GM18502 (cell line): ENCODE measurements at regions not wholly inside any gene's neighbourhood (a gene's known extent, or its start where the extent isn't known, plus 50 kb on each side); places are given as distances from the start of the nearest gene placed in this dataset.
"Not testable (repeated sequence)": the region's sequence is repeated elsewhere in the genome, so short reads cannot be mapped to it uniquely, and the experiment has no call there.

Experiments
- ATAC-seq: cut with Tn5 transposase; IDR thresholded peaks from one replicate; pipeline ENCODE4 v1.9.1; 2021; ENCODE audit warnings: mild to moderate bottlenecking; ENCODE audit not compliant: unreplicated experiment, poor library complexity

- not testable (repeated sequence) for ATAC-seq
Measured at GRCh38 chr1:148432318-148432717, 50.8 kb downstream of the PPIAL4G start.

- ATAC-seq, result not testable (repeated sequence)
Measured at GRCh38 chr1:148429856-148430255, 53.2 kb downstream of the PPIAL4G start.

- not testable (repeated sequence) for ATAC-seq
Measured at GRCh38 chr1:148426940-148427611, 56.0 kb downstream of the PPIAL4G start.

GRCh38 chr1:148426385-148426784, 56.7 kb downstream of the PPIAL4G start:
- not testable (repeated sequence) for ATAC-seq

- ATAC-seq, result not testable (repeated sequence)
Measured at GRCh38 chr1:148424143-148425003, 58.7 kb downstream of the PPIAL4G start.

- not testable (repeated sequence) for ATAC-seq
Measured at GRCh38 chr1:148422921-148423320, 60.2 kb downstream of the PPIAL4G start.

GRCh38 chr1:148417241-148417640, 65.9 kb downstream of the PPIAL4G start:
- not testable (repeated sequence) for ATAC-seq

- not testable (repeated sequence) for ATAC-seq
Measured at GRCh38 chr1:148413385-148413784, 69.7 kb downstream of the PPIAL4G start.

GRCh38 chr1:148404786-148405568, 78.1 kb downstream of the PPIAL4G start:
- ATAC-seq, result not testable (repeated sequence)

GRCh38 chr1:148403925-148404324, 79.2 kb downstream of the PPIAL4G start:
- ATAC-seq, result not testable (repeated sequence)

GRCh38 chr1:148403085-148403456, 80.0 kb downstream of the PPIAL4G start:
- ATAC-seq, result not testable (repeated sequence)

GRCh38 chr1:148402152-148403084, 80.7 kb downstream of the PPIAL4G start:
- peak; percentile 93 for ATAC-seq

- not testable (repeated sequence) for ATAC-seq
Measured at GRCh38 chr1:148397516-148397915, 85.6 kb downstream of the PPIAL4G start.

GRCh38 chr1:148392505-148392904, 90.6 kb downstream of the PPIAL4G start:
- not testable (repeated sequence) for ATAC-seq

GRCh38 chr1:148391323-148391722, 91.8 kb downstream of the PPIAL4G start:
- ATAC-seq, result not testable (repeated sequence)

GRCh38 chr1:148389027-148389339, 94.1 kb downstream of the PPIAL4G start:
- ATAC-seq, result no peak

- ATAC-seq, result peak; percentile 81
Measured at GRCh38 chr1:148388260-148389026, 94.7 kb downstream of the PPIAL4G start.

- not testable (repeated sequence) for ATAC-seq
Measured at GRCh38 chr1:148387949-148388259, 95.2 kb downstream of the PPIAL4G start.
